K562 (cell line): ENCODE measurements at regions not wholly inside any gene's neighbourhood (a gene's known extent, or its start where the extent isn't known, plus 50 kb on each side); places are given as distances from the start of the nearest gene placed in this dataset.

Experiments
- ARID1B ChIP-seq: fragments of 450-650 bp; IDR thresholded peaks from 2 replicates; pipeline ENCODE4 v1.6.1; 2016; ENCODE audit warnings: antibody characterized with exemption, mild to moderate bottlenecking, inconsistent platforms
- CHD7 ChIP-seq: fragments of 200-600 bp; sonication (generic); IDR thresholded peaks from one replicate; pipeline ENCODE4 v1.6.1; 2012; ENCODE audit warnings: mild to moderate bottlenecking, low read depth, low read length, inconsistent platforms
- CTCF ChIP-seq, 3 experiments: IDR thresholded peaks in 2 of 3; conservative IDR thresholded peaks in 1 of 3; 2 replicates each; pipeline ENCODE4 v1.5.1; 2011 to 2012; ENCODE audit warnings: low read length in 3 of 3, mild to moderate bottlenecking in 3 of 3, control low read depth in 2 of 3, improper control_type of control experiment in 1 of 3, inconsistent platforms in 1 of 3, low read depth in 1 of 3, mixed read lengths in 1 of 3, moderate library complexity in 1 of 3; ENCODE audit not compliant: insufficient read depth in 2 of 3
- FOXK1 ChIP-seq: sonication (generic); formaldehyde crosslinking; IDR thresholded peaks from 2 replicates; pipeline ENCODE4 v1.8.0; 2022; ENCODE audit warnings: missing genetic modification reagents, mild to moderate bottlenecking, borderline replicate concordance
- HDAC6 ChIP-seq: IDR thresholded peaks from 2 replicates; pipeline ENCODE4 v1.6.1; 2012; ENCODE audit warnings: low read depth, mild to moderate bottlenecking, control low read depth, inconsistent platforms, low read length, moderate library complexity
- IRF9 ChIP-seq: fragments of 450-650 bp; IDR thresholded peaks from 2 replicates; pipeline ENCODE4 v1.6.1; 2016; ENCODE audit warnings: missing biosample characterization, missing genetic modification characterization
- PML ChIP-seq: IDR thresholded peaks from 2 replicates; pipeline ENCODE4 v1.6.1; 2012; ENCODE audit warnings: low read length, inconsistent platforms
- PTBP1 ChIP-seq: fragments of 200-400 bp; formaldehyde crosslinking; IDR thresholded peaks from 2 replicates; pipeline ENCODE4 v1.6.1; 2017; ENCODE audit warnings: low read depth, low read length
- REST ChIP-seq, 2 experiments: fragments of 450-650 bp; formaldehyde crosslinking in 1 of 2; IDR thresholded peaks; 2 replicates each; pipeline versions ENCODE4 v1.4.0 to v1.6.1; 2014 to 2020; ENCODE audit warnings: mild to moderate bottlenecking in 2 of 2, borderline replicate concordance in 1 of 2, low read depth in 1 of 2
- SPI1 ChIP-seq: IDR thresholded peaks from 2 replicates; pipeline ENCODE4 v1.6.1; 2011; ENCODE audit warnings: low read depth, low read length, control low read depth, borderline replicate concordance
- ZNF232 ChIP-seq: sonication (generic); formaldehyde crosslinking; IDR thresholded peaks from 2 replicates; pipeline ENCODE4 v1.8.0; 2022; ENCODE audit warnings: mild to moderate bottlenecking, missing genetic modification reagents

GRCh38 chr10:35722636-35723035 is 80.5 kb upstream of the FZD8 start:
- TF ChIP-seq PTBP1 (no peak), REST (IDR thresholded peaks at IDR 0.05; ENCODE audit: borderline replicate concordance) (no peak), REST (CRISPR knock-in tag; IDR thresholded peaks at IDR 0.05; ENCODE audit: low read depth) (no peak), ZNF232 (no peak), PML (no peak), CTCF (IDR thresholded peaks at IDR 0.05 in 2 of 3, conservative IDR thresholded peaks at IDR 0.05 in 1 of 3; ENCODE audit: insufficient read depth in 2 of 3, low read depth in 1 of 3, low read length in 3 of 3) (no peak), ARID1B (no peak), SPI1 (no peak), IRF9 (tag) (no peak), FOXK1 (no peak), HDAC6 (no peak), CHD7 (no peak)
